Activated CD4-positive, alpha-beta T cell treated with anti-CD3 and anti-CD28 coated beads, Interleukin-2, amount 10 ng/mL, durations not matched to agents 7 days and 5 days (primary cell): ENCODE measurements at regions not wholly inside any gene's neighbourhood (a gene's known extent, or its start where the extent isn't known, plus 50 kb on each side); places are given as distances from the start of the nearest gene placed in this dataset.

Experiments
- CTCF ChIA-PET: fragments of 350-600 bp; sonication (Branson Sonifier 250); formaldehyde crosslinking; loops from one replicate; lab custom pipeline; 2021; ENCODE audit warnings: antibody characterized with exemption; lab: Charles Lee
- POLR2A ChIA-PET: fragments of 350-600 bp; sonication (Branson Sonifier 250); formaldehyde crosslinking; loops from one replicate; lab custom pipeline; 2021; ENCODE audit warnings: antibody characterized with exemption; lab: Charles Lee
- DNase-seq: peaks from one replicate; pipeline ENCODE4 v3.0.0-alpha.2; 2020
- H3K27ac Mint-ChIP-seq: one replicate; pipeline ENCODE4 v1.8.0; 2021; ENCODE audit warnings: mild to moderate bottlenecking, moderate library complexity, mixed read lengths
- H3K27me3 Mint-ChIP-seq: one replicate; pipeline ENCODE4 v1.8.0; 2021; ENCODE audit warnings: mixed read lengths
- H3K36me3 Mint-ChIP-seq: one replicate; pipeline ENCODE4 v1.8.0; 2021; ENCODE audit warnings: low read depth, mixed read lengths
- H3K4me1 Mint-ChIP-seq: one replicate; pipeline ENCODE4 v1.8.0; 2021; ENCODE audit warnings: mixed read lengths
- H3K4me3 Mint-ChIP-seq: one replicate; pipeline ENCODE4 v1.8.0; 2021; ENCODE audit warnings: mild to moderate bottlenecking, moderate library complexity, mixed read lengths
- H3K9me3 Mint-ChIP-seq: one replicate; pipeline ENCODE4 v1.8.0; 2021; ENCODE audit warnings: mixed read lengths

DNA sequence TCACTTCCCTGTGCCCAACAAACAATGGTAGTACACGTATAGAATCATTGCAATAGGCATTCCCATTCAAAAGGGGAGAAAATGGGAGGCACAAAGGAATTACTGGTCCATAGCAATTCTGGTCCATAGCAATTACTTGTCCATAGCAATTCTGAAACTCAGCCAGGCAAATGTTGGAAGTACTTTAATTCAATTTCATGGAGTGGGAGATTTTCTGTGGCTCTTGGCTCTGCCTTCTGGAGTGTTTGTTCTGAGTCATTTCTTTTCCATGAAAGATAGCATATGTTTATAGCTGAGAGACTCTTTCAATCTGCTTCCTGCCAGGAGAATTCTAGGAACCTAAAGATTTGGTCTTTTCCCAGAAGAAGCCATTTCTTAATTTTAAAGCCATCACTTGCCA, 182.8 kb upstream of the ELAC2 start:
- H3K4me1 Mint-ChIP-seq: no peaks in the 10 kb centered on the region
- H3K27ac Mint-ChIP-seq: no peak overlapping the region
- CTCF ChIA-PET: no interaction called here
- no peaks in the 10 kb centered on the region for H3K27me3 Mint-ChIP-seq
- POLR2A ChIA-PET: no interaction called here
- H3K9me3 Mint-ChIP-seq: peaks cover 2% of the 10 kb centered on the region
- no peaks in the 10 kb centered on the region for H3K36me3 Mint-ChIP-seq
- DNase-seq: no peak
- H3K4me3 Mint-ChIP-seq: no peak overlapping the region

GRCh38 chr17:13199425-13199824, 181.6 kb upstream of the ELAC2 start:
- H3K4me1 Mint-ChIP-seq: no peaks in the 10 kb centered on the region
- H3K4me3 Mint-ChIP-seq: no peak overlapping the region
- POLR2A ChIA-PET: no interaction called here
- CTCF ChIA-PET: no interaction called here
- H3K27me3 Mint-ChIP-seq: no peaks in the 10 kb centered on the region
- H3K9me3 Mint-ChIP-seq: peaks cover 2% of the 10 kb centered on the region
- no peak overlapping the region for H3K27ac Mint-ChIP-seq
- no peaks in the 10 kb centered on the region for H3K36me3 Mint-ChIP-seq
- no peak for DNase-seq

DNA sequence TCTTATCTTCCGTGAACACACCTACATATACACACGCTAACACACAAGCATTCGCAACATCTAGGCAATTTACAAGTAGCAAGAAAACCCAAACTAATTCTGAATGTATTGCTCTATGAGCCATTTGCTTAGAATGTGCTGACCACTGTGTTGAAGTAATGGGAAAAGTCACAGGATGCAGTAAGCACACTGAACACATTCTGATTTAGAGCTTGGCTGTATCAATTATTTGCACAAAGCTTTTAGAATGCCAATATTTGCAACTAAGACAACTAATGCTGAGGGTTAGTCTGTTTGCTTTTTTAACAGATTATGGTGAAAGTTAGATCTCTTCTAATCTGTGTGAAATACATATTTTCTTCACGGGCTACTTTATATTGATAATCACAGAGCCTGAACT, 179.8 kb upstream of the ELAC2 start:
- H3K4me3 Mint-ChIP-seq: no peak overlapping the region
- ChIA-PET POLR2A (interaction anchor here (0.7 kb wide), 1 partner anchor 700 kb away, joined by 3 read pairs; no protein-coding TSS in a partner anchor), CTCF (no interaction called here)
- no peaks in the 10 kb centered on the region for H3K36me3 Mint-ChIP-seq
- no peaks in the 10 kb centered on the region for H3K27me3 Mint-ChIP-seq
- H3K9me3 Mint-ChIP-seq: peaks cover 3% of the 10 kb centered on the region
- DNase-seq: no peak
- H3K4me1 Mint-ChIP-seq: no peaks in the 10 kb centered on the region
- H3K27ac Mint-ChIP-seq: no peak overlapping the region

DNA sequence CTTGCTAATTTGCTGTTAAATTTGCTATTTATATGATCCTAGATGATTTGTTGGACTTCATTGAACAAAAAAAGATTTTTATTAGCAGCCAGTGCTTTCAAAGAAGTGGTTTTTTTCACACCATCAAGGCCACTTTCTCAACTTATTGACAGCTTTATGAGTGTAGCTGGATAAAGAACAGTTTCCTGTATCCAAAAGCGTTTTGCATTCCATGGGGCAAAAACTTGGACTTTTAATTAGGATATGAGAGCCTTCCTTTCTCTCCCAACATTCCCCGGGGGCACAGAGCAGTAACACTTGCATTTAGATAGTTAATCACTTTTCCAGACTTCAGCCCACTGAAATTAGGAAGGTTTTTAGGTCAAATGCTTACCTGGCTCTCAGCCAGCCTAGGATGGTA, 177.1 kb upstream of the ELAC2 start:
- H3K4me1 Mint-ChIP-seq: no peaks in the 10 kb centered on the region
- H3K27me3 Mint-ChIP-seq: no peaks in the 10 kb centered on the region
- peaks cover 5% of the 10 kb centered on the region for H3K9me3 Mint-ChIP-seq
- POLR2A ChIA-PET: no interaction called here
- no peak overlapping the region for H3K4me3 Mint-ChIP-seq
- no peak for DNase-seq
- CTCF ChIA-PET: no interaction called here
- H3K27ac Mint-ChIP-seq: no peak overlapping the region
- no peaks in the 10 kb centered on the region for H3K36me3 Mint-ChIP-seq

DNA sequence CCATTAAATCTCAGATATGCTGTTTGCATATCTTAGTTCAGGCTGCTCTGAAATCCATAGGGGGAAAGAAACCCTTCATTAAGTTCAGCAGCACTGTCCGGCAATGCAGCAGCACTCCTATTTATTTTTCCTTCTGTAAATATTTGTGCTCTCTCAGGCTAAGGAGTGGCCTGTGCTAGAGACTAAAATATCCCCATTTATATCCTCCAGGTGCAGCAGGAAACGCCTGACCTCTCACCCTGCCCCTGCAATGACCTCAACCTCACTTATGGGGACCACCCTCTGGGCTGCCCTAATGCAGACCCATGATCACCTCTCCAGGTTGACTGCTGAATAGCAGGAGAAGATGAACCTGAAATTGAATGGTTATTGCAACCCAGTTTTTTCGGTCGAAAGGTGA, 165.0 kb upstream of the ELAC2 start:
- H3K27me3 Mint-ChIP-seq: no peaks in the 10 kb centered on the region

GRCh38 chr17:13182450-13182849, 164.6 kb upstream of the ELAC2 start:
- no peak for DNase-seq
- H3K27me3 Mint-ChIP-seq: no peaks in the 10 kb centered on the region
- no peaks in the 10 kb centered on the region for H3K9me3 Mint-ChIP-seq
- no peaks in the 10 kb centered on the region for H3K36me3 Mint-ChIP-seq
- no peak overlapping the region for H3K27ac Mint-ChIP-seq
- H3K4me1 Mint-ChIP-seq: no peaks in the 10 kb centered on the region
- ChIA-PET CTCF (no interaction called here), POLR2A (no interaction called here)
- H3K4me3 Mint-ChIP-seq: no peak overlapping the region

More for the DNA sequence above, 165.0 kb upstream of the ELAC2 start:
- no peaks in the 10 kb centered on the region for H3K36me3 Mint-ChIP-seq
- H3K27ac Mint-ChIP-seq: no peak overlapping the region
- ChIA-PET POLR2A (no interaction called here), CTCF (no interaction called here)
- no peak overlapping the region for H3K4me3 Mint-ChIP-seq
- H3K9me3 Mint-ChIP-seq: no peaks in the 10 kb centered on the region
- H3K4me1 Mint-ChIP-seq: no peaks in the 10 kb centered on the region
- no peak for DNase-seq

- Mint-ChIP-seq H3K36me3 (no peaks in the 10 kb centered on the region), H3K27ac (no peak overlapping the region), H3K9me3 (peaks cover 1% of the 10 kb centered on the region), H3K4me3 (no peak overlapping the region), H3K4me1 (no peaks in the 10 kb centered on the region), H3K27me3 (no peaks in the 10 kb centered on the region)
- DNase-seq: no peak
- ChIA-PET POLR2A (no interaction called here), CTCF (no interaction called here)
These were observed 163.9 kb upstream of the ELAC2 start for GRCh38 chr17:13181683-13182082.

- H3K27ac Mint-ChIP-seq: no peak overlapping the region
- H3K4me3 Mint-ChIP-seq: no peak overlapping the region
- peaks cover 14% of the 10 kb centered on the region for H3K9me3 Mint-ChIP-seq
- no peak for DNase-seq
- H3K27me3 Mint-ChIP-seq: no peaks in the 10 kb centered on the region
- CTCF ChIA-PET: no interaction called here
- no peaks in the 10 kb centered on the region for H3K4me1 Mint-ChIP-seq
- H3K36me3 Mint-ChIP-seq: no peaks in the 10 kb centered on the region
- POLR2A ChIA-PET: no interaction called here
These were observed 158.6 kb upstream of the ELAC2 start for GRCh38 chr17:13176436-13176835.

GRCh38 chr17:13171790-13172189, 154.0 kb upstream of the ELAC2 start:
- H3K36me3 Mint-ChIP-seq: no peaks in the 10 kb centered on the region
- CTCF ChIA-PET: no interaction called here
- POLR2A ChIA-PET: no interaction called here
- no peak for DNase-seq
- no peaks in the 10 kb centered on the region for H3K27me3 Mint-ChIP-seq
- no peaks in the 10 kb centered on the region for H3K4me1 Mint-ChIP-seq
- H3K9me3 Mint-ChIP-seq: peaks cover 17% of the 10 kb centered on the region
- H3K27ac Mint-ChIP-seq: no peak overlapping the region
- no peak overlapping the region for H3K4me3 Mint-ChIP-seq

DNA sequence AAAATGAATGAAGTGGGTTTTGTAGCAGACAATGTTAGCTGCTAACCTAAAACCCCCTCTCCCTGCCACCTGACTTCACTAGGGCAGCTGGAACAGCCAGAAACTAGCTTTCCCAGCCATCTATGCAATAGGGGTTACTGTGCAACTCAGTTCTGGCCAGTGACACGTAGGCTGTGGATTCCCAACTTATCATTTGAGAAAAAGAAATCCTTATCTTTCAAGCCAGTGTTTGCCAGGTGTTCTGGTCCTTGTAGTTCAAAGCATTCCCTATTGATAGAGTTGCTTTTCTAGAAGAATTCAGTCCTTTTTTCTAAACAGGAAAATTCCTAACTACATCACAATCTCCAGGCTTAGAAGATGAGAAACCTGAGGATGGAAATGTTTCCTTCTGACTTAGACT, 144.5 kb upstream of the ELAC2 start:
- Mint-ChIP-seq H3K36me3 (no peaks in the 10 kb centered on the region), H3K4me3 (no peak overlapping the region), H3K4me1 (no peaks in the 10 kb centered on the region), H3K9me3 (no peaks in the 10 kb centered on the region), H3K27me3 (no peaks in the 10 kb centered on the region), H3K27ac (no peak overlapping the region)
- POLR2A ChIA-PET: no interaction called here
- CTCF ChIA-PET: interaction anchor here (0.6 kb wide), 1 partner anchor 527 kb away, joined by 5 read pairs; no protein-coding TSS in a partner anchor
- DNase-seq: no peak

DNA sequence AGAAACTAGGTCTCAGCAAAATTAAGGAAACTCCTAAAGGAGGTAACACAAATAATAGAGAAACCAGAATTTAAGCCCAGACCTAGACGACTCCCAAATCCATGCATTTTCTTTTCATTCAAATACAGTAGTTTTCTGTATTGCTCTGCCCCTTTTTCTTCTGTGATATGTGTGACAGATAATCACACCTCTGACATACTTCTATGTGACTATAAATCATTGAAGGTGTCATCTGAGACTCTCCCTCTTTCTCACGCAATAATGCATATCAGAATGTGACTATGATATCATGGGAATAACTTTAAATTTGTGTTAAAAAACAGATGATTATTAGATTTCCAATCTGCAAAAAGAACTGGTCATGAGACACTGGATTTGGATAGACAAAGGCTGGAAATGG, 143.0 kb upstream of the ELAC2 start:
- Mint-ChIP-seq H3K27ac (no peak overlapping the region), H3K9me3 (no peaks in the 10 kb centered on the region), H3K36me3 (no peaks in the 10 kb centered on the region), H3K4me1 (no peaks in the 10 kb centered on the region), H3K27me3 (no peaks in the 10 kb centered on the region), H3K4me3 (no peak overlapping the region)
- ChIA-PET POLR2A (interaction anchor here (0.6 kb wide), 1 partner anchor 24 kb away, joined by 3 read pairs; no protein-coding TSS in a partner anchor), CTCF (interaction anchor here (1.4 kb wide), 1 partner anchor 10 kb away, joined by 3 read pairs; no protein-coding TSS in a partner anchor)
- DNase-seq: no peak

DNA sequence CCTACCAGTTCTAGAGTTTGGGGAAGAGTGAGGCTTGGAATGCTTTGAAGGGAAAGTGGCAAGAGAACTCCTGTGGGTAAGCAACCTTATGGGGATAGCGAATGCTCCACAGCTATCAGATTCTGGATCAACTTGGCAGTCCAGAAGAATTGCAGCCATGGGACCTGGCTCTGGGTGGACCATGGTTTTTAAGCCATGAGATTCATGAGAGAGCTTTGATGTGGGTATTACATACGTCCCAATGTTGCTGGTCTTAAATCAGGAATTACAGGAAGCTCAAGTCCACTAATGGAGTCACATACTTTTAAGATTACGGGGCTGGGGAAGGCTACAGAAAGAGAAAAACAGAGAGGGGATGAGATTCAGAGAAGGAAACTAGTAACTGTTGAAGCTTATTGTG, 142.5 kb upstream of the ELAC2 start:
- Mint-ChIP-seq H3K36me3 (no peaks in the 10 kb centered on the region), H3K9me3 (no peaks in the 10 kb centered on the region)

DNA sequence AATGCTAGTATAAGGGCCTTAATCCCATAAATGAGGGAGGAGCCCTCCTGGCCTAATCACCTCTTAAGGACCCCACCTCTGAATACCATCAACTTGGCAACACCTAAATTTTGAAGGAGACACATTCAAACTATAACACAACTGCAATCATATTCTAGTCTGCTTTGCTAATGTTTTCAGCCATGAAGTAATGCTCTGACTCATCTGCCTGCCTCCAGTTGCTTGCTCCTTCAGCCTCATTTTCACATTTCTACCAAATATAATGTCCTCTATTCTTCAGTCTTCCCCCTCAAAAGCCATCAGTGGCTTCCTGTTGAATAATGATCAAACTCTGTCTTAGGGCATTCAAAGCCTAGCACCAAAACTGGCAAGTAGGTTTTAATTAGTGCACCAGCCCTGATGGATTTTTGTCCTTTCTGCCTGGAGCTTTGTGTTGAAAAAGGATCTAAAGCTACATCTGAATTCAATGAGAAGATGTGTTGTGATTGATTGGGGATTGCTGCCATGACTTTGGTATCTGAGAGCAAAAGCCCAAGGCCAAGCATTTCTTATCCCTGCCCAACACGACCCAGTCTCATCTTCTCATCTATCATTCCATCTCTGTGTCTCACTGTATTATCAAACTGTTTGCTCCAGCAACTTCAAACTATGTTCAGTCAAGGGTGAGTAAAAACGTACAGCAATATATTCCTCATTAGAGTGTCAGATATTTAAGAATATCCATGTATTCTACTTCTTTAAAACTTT, 140.8 kb upstream of the ELAC2 start:
- POLR2A ChIA-PET: no interaction called here
- no peak for DNase-seq
- CTCF ChIA-PET: no interaction called here
- H3K27ac Mint-ChIP-seq: no peak overlapping the region
- H3K4me1 Mint-ChIP-seq: no peaks in the 10 kb centered on the region
- H3K9me3 Mint-ChIP-seq: no peaks in the 10 kb centered on the region
- H3K27me3 Mint-ChIP-seq: no peaks in the 10 kb centered on the region
- H3K4me3 Mint-ChIP-seq: no peak overlapping the region
- H3K36me3 Mint-ChIP-seq: no peaks in the 10 kb centered on the region

More for the DNA sequence above, 142.5 kb upstream of the ELAC2 start:
- H3K27ac Mint-ChIP-seq: no peak overlapping the region
- DNase-seq: no peak
- ChIA-PET POLR2A (interaction anchor here (0.6 kb wide), 1 partner anchor 23 kb away, joined by 3 read pairs; no protein-coding TSS in a partner anchor), CTCF (interaction anchor here (1.4 kb wide), 1 partner anchor 10 kb away, joined by 3 read pairs; no protein-coding TSS in a partner anchor)
- H3K4me3 Mint-ChIP-seq: no peak overlapping the region
- H3K4me1 Mint-ChIP-seq: no peaks in the 10 kb centered on the region
- H3K27me3 Mint-ChIP-seq: no peaks in the 10 kb centered on the region

DNA sequence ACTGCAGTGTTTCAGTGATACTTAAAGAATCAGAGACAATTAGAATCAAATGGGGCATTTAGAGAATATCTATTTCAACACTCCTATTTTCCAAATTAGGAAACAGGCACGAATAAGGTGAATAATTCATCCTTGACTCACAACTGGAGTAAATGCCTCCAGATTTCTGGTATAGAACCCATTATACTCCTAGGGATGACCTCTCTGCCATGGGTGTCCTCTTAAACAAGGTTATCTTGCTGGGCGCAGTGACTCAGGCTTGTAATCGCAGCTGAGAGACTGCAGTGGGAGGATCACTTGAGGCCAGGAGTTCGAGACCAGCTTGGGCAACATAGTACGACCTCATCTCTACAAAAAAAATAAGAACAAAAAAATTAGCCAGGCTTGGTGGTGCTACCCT, 139.8 kb upstream of the ELAC2 start:
- CTCF ChIA-PET: no interaction called here
- H3K4me1 Mint-ChIP-seq: no peaks in the 10 kb centered on the region
- H3K9me3 Mint-ChIP-seq: no peaks in the 10 kb centered on the region

More for the DNA sequence above, 139.8 kb upstream of the ELAC2 start:
- Mint-ChIP-seq H3K36me3 (no peaks in the 10 kb centered on the region), H3K4me3 (no peak overlapping the region), H3K27me3 (no peaks in the 10 kb centered on the region), H3K27ac (no peak overlapping the region)
- no peak for DNase-seq
- POLR2A ChIA-PET: no interaction called here
